ENCODE measurements at regions not wholly inside any gene's neighbourhood (a gene's known extent, or its start where the extent isn't known, plus 50 kb on each side); places are given as distances from the start of the nearest gene placed in this dataset.

- Histone ChIP-seq H3K9me3 (ENCODE audit: control insufficient read depth in 2 of 2, low read length in 2 of 2) (no peaks in the 10 kb centered on the region), H3K4me3 (ENCODE audit: low read length in 2 of 2) (no peak overlapping the region), H3K4me1 (ENCODE audit: control insufficient read depth, insufficient read depth, low read length) (no peaks in the 10 kb centered on the region), H3K36me3 (ENCODE audit: control insufficient read depth in 2 of 2, insufficient read depth in 2 of 2, low read length in 2 of 2) (no peaks in the 10 kb centered on the region), H3K27ac (ENCODE audit: low read length) (no peak overlapping the region), H3K27me3 (ENCODE audit: control insufficient read depth in 1 of 2, insufficient read depth in 2 of 2, low read length in 2 of 2) (no peaks in the 10 kb centered on the region), H3K9ac (ENCODE audit: low read length in 2 of 2) (no peak overlapping the region)
Observed at GRCh38 chr4:120636120-120636630, 286.4 kb downstream of the PRDM5 start.

- H3K27me3 ChIP-seq (ENCODE audit: control insufficient read depth in 1 of 2, insufficient read depth in 2 of 2, low read length in 2 of 2), result no peaks in the 10 kb centered on the region
- H3K36me3 ChIP-seq (ENCODE audit: control insufficient read depth in 2 of 2, insufficient read depth in 2 of 2, low read length in 2 of 2), result no peaks in the 10 kb centered on the region
- no peak overlapping the region for H3K27ac ChIP-seq (ENCODE audit: low read length)
- H3K9ac ChIP-seq (ENCODE audit: low read length in 2 of 2), result no peak overlapping the region
- H3K9me3 ChIP-seq (ENCODE audit: control insufficient read depth in 2 of 2, low read length in 2 of 2), result no peaks in the 10 kb centered on the region
- no peaks in the 10 kb centered on the region for H3K4me1 ChIP-seq (ENCODE audit: control insufficient read depth, insufficient read depth, low read length)
- no peak overlapping the region for H3K4me3 ChIP-seq (ENCODE audit: low read length in 2 of 2)
Observed at GRCh38 chr4:120633810-120634209, 288.7 kb downstream of the PRDM5 start.

GRCh38 chr4:120630427-120630826 lies 292.1 kb downstream of the PRDM5 start:
- no peaks in the 10 kb centered on the region for H3K27me3 ChIP-seq (ENCODE audit: control insufficient read depth in 1 of 2, insufficient read depth in 2 of 2, low read length in 2 of 2)
- no peak overlapping the region for H3K27ac ChIP-seq (ENCODE audit: low read length)
- H3K36me3 ChIP-seq (ENCODE audit: control insufficient read depth in 2 of 2, insufficient read depth in 2 of 2, low read length in 2 of 2), result no peaks in the 10 kb centered on the region
- H3K4me3 ChIP-seq (ENCODE audit: low read length in 2 of 2), result no peak overlapping the region
- peaks cover 0 to 2% of the 10 kb centered on the region in 2 donors for H3K9me3 ChIP-seq (ENCODE audit: control insufficient read depth in 2 of 2, low read length in 2 of 2)
- H3K4me1 ChIP-seq (ENCODE audit: control insufficient read depth, insufficient read depth, low read length), result no peaks in the 10 kb centered on the region
- no peak overlapping the region for H3K9ac ChIP-seq (ENCODE audit: low read length in 2 of 2)

- no peak overlapping the region for H3K27ac ChIP-seq (ENCODE audit: low read length)
- no peak overlapping the region for H3K9ac ChIP-seq (ENCODE audit: low read length in 2 of 2)
- no peak overlapping the region for H3K4me3 ChIP-seq (ENCODE audit: low read length in 2 of 2)
- H3K4me1 ChIP-seq (ENCODE audit: control insufficient read depth, insufficient read depth, low read length), result no peaks in the 10 kb centered on the region
- H3K27me3 ChIP-seq (ENCODE audit: control insufficient read depth in 1 of 2, insufficient read depth in 2 of 2, low read length in 2 of 2), result no peaks in the 10 kb centered on the region
- H3K9me3 ChIP-seq (ENCODE audit: control insufficient read depth in 2 of 2, low read length in 2 of 2), result peaks cover 0 to 2% of the 10 kb centered on the region in 2 donors
- no peaks in the 10 kb centered on the region for H3K36me3 ChIP-seq (ENCODE audit: control insufficient read depth in 2 of 2, insufficient read depth in 2 of 2, low read length in 2 of 2)
Observed at GRCh38 chr4:120629546-120630108, 292.9 kb downstream of the PRDM5 start.

GRCh38 chr4:120622601-120623000 lies 299.9 kb downstream of the PRDM5 start:
- Histone ChIP-seq H3K4me3 (ENCODE audit: low read length in 2 of 2) (no peak overlapping the region), H3K27me3 (ENCODE audit: control insufficient read depth in 1 of 2, insufficient read depth in 2 of 2, low read length in 2 of 2) (no peaks in the 10 kb centered on the region), H3K27ac (ENCODE audit: low read length) (no peak overlapping the region), H3K36me3 (ENCODE audit: control insufficient read depth in 2 of 2, insufficient read depth in 2 of 2, low read length in 2 of 2) (no peaks in the 10 kb centered on the region), H3K9ac (ENCODE audit: low read length in 2 of 2) (no peak overlapping the region), H3K4me1 (ENCODE audit: control insufficient read depth, insufficient read depth, low read length) (no peaks in the 10 kb centered on the region), H3K9me3 (ENCODE audit: control insufficient read depth in 2 of 2, low read length in 2 of 2) (peaks cover 0 to 3% of the 10 kb centered on the region in 2 donors)

- no peaks in the 10 kb centered on the region for H3K36me3 ChIP-seq (ENCODE audit: control insufficient read depth in 2 of 2, insufficient read depth in 2 of 2, low read length in 2 of 2)
- no peak overlapping the region for H3K9ac ChIP-seq (ENCODE audit: low read length in 2 of 2)
- no peaks in the 10 kb centered on the region for H3K27me3 ChIP-seq (ENCODE audit: control insufficient read depth in 1 of 2, insufficient read depth in 2 of 2, low read length in 2 of 2)
- H3K4me1 ChIP-seq (ENCODE audit: control insufficient read depth, insufficient read depth, low read length), result no peaks in the 10 kb centered on the region
- no peak overlapping the region for H3K4me3 ChIP-seq (ENCODE audit: low read length in 2 of 2)
- H3K27ac ChIP-seq (ENCODE audit: low read length), result no peak overlapping the region
- no peaks in the 10 kb centered on the region for H3K9me3 ChIP-seq (ENCODE audit: control insufficient read depth in 2 of 2, low read length in 2 of 2)
Observed at GRCh38 chr4:120617171-120617570, 305.4 kb downstream of the PRDM5 start.

GRCh38 chr4:120616041-120616440 lies 306.5 kb downstream of the PRDM5 start:
- no peak overlapping the region for H3K9ac ChIP-seq (ENCODE audit: low read length in 2 of 2)
- H3K27me3 ChIP-seq (ENCODE audit: control insufficient read depth in 1 of 2, insufficient read depth in 2 of 2, low read length in 2 of 2), result no peaks in the 10 kb centered on the region
- H3K36me3 ChIP-seq (ENCODE audit: control insufficient read depth in 2 of 2, insufficient read depth in 2 of 2, low read length in 2 of 2), result no peaks in the 10 kb centered on the region
- H3K4me3 ChIP-seq (ENCODE audit: low read length in 2 of 2), result no peak overlapping the region
- H3K9me3 ChIP-seq (ENCODE audit: control insufficient read depth in 2 of 2, low read length in 2 of 2), result no peaks in the 10 kb centered on the region
- no peaks in the 10 kb centered on the region for H3K4me1 ChIP-seq (ENCODE audit: control insufficient read depth, insufficient read depth, low read length)
- H3K27ac ChIP-seq (ENCODE audit: low read length), result no peak overlapping the region

GRCh38 chr4:120613778-120614177 lies 308.7 kb downstream of the PRDM5 start:
- Histone ChIP-seq H3K27me3 (ENCODE audit: control insufficient read depth in 1 of 2, insufficient read depth in 2 of 2, low read length in 2 of 2) (no peaks in the 10 kb centered on the region), H3K4me3 (ENCODE audit: low read length in 2 of 2) (no peak overlapping the region), H3K4me1 (ENCODE audit: control insufficient read depth, insufficient read depth, low read length) (no peaks in the 10 kb centered on the region), H3K27ac (ENCODE audit: low read length) (no peak overlapping the region), H3K36me3 (ENCODE audit: control insufficient read depth in 2 of 2, insufficient read depth in 2 of 2, low read length in 2 of 2) (no peaks in the 10 kb centered on the region), H3K9me3 (ENCODE audit: control insufficient read depth in 2 of 2, low read length in 2 of 2) (no peaks in the 10 kb centered on the region), H3K9ac (ENCODE audit: low read length in 2 of 2) (no peak overlapping the region)

GRCh38 chr4:120611092-120611491 lies 311.4 kb downstream of the PRDM5 start:
- Histone ChIP-seq H3K9me3 (ENCODE audit: control insufficient read depth in 2 of 2, low read length in 2 of 2) (peaks cover 0 to under 1% of the 10 kb centered on the region in 2 donors), H3K4me1 (ENCODE audit: control insufficient read depth, insufficient read depth, low read length) (no peaks in the 10 kb centered on the region), H3K4me3 (ENCODE audit: low read length in 2 of 2) (no peak overlapping the region), H3K27ac (ENCODE audit: low read length) (no peak overlapping the region), H3K36me3 (ENCODE audit: control insufficient read depth in 2 of 2, insufficient read depth in 2 of 2, low read length in 2 of 2) (no peaks in the 10 kb centered on the region), H3K27me3 (ENCODE audit: control insufficient read depth in 1 of 2, insufficient read depth in 2 of 2, low read length in 2 of 2) (no peaks in the 10 kb centered on the region), H3K9ac (ENCODE audit: low read length in 2 of 2) (no peak overlapping the region)

GRCh38 chr4:120591038-120591437 lies 331.5 kb downstream of the PRDM5 start:
- Histone ChIP-seq H3K27ac (ENCODE audit: low read length) (no peak overlapping the region), H3K36me3 (ENCODE audit: control insufficient read depth in 2 of 2, insufficient read depth in 2 of 2, low read length in 2 of 2) (no peaks in the 10 kb centered on the region), H3K9ac (ENCODE audit: low read length in 2 of 2) (no peak overlapping the region), H3K4me1 (ENCODE audit: control insufficient read depth, insufficient read depth, low read length) (no peaks in the 10 kb centered on the region), H3K4me3 (ENCODE audit: low read length in 2 of 2) (no peak overlapping the region), H3K27me3 (ENCODE audit: control insufficient read depth in 1 of 2, insufficient read depth in 2 of 2, low read length in 2 of 2) (no peaks in the 10 kb centered on the region), H3K9me3 (ENCODE audit: control insufficient read depth in 2 of 2, low read length in 2 of 2) (no peaks in the 10 kb centered on the region)

- H3K4me1 ChIP-seq (ENCODE audit: control insufficient read depth, insufficient read depth, low read length), result no peaks in the 10 kb centered on the region
- H3K4me3 ChIP-seq (ENCODE audit: low read length in 2 of 2), result no peak overlapping the region
- no peak overlapping the region for H3K9ac ChIP-seq (ENCODE audit: low read length in 2 of 2)
- H3K9me3 ChIP-seq (ENCODE audit: control insufficient read depth in 2 of 2, low read length in 2 of 2), result no peaks in the 10 kb centered on the region
- no peaks in the 10 kb centered on the region for H3K27me3 ChIP-seq (ENCODE audit: control insufficient read depth in 1 of 2, insufficient read depth in 2 of 2, low read length in 2 of 2)
- H3K36me3 ChIP-seq (ENCODE audit: control insufficient read depth in 2 of 2, insufficient read depth in 2 of 2, low read length in 2 of 2), result no peaks in the 10 kb centered on the region
- no peak overlapping the region for H3K27ac ChIP-seq (ENCODE audit: low read length)
Observed at GRCh38 chr4:120589787-120590186, 332.7 kb downstream of the PRDM5 start.
